H1 (cell line): ENCODE measurements at regions not wholly inside any gene's neighbourhood (a gene's known extent, or its start where the extent isn't known, plus 50 kb on each side); places are given as distances from the start of the nearest gene placed in this dataset.

Experiments
- BRCA1 ChIP-seq: IDR thresholded peaks from 2 replicates; pipeline ENCODE4 v1.6.1; 2012; ENCODE audit warnings: low read depth, low read length, improper control_type of control experiment
- CBX5 ChIP-seq: fragments of 300-800, 300-1000 bp; sonication (generic); IDR thresholded peaks from 2 replicates; pipeline ENCODE4 v1.7.1; 2016; ENCODE audit warnings: antibody characterized with exemption, low read length, low read depth
- CEBPB ChIP-seq: IDR thresholded peaks from 2 replicates; pipeline ENCODE4 v1.6.1; 2012; ENCODE audit warnings: low read depth, low read length
- CHD1 ChIP-seq: IDR thresholded peaks from 2 replicates; pipeline ENCODE4 v1.6.1; 2012; ENCODE audit warnings: low read depth, low read length, improper control_type of control experiment
- CHD2 ChIP-seq: IDR thresholded peaks from 2 replicates; pipeline ENCODE4 v1.6.1; 2012; ENCODE audit warnings: low read length, improper control_type of control experiment
- KDM5A ChIP-seq: fragments of 200-600 bp; IDR thresholded peaks from 2 replicates; pipeline ENCODE4 v1.7.1; 2012; ENCODE audit warnings: mild to moderate bottlenecking, low read length, inconsistent platforms, mixed read lengths

DNA sequence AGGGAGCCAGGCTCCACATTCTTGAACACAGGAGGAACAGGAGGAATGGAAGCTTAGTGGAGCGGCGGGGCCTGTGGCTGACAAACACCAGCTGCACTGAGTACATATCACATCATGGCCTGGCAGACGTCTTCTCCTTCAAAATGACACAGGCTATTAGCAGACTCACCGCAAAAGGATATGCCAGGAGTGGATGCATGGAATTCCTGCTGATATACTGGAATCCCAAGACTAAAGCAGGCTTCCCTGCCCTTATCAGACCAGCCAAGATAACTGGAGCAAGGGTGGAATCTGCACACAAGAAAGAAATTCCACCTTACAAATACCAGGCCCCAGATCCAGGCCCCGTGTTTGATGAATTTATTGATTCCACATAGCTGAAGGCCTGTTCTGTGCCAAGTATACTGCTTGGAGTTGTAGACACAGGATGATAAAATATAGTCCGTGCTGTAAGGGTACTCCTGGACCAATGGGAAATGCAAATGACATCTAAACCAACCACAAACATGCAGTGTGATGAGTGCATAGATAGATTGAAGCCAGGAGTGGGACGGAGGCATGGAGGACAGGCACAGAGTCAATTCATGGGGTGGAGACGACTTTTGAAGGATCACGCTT is 480.5 kb upstream of the ZMIZ1 start (continued):
- TF ChIP-seq CHD2 (no peak), CEBPB (no peak), CBX5 (no peak), BRCA1 (no peak), CHD1 (no peak), KDM5A (no peak)
